H1 (cell line): ENCODE measurements at regions not wholly inside any gene's neighbourhood (a gene's known extent, or its start where the extent isn't known, plus 50 kb on each side); places are given as distances from the start of the nearest gene placed in this dataset.

Experiments used
- CTCF ChIA-PET: fragments of 300-600 bp; sonication (Branson Sonifier 250); formaldehyde crosslinking; loops from one replicate; lab custom pipeline; 2021; ENCODE audit not compliant: partially characterized antibody; lab: Charles Lee
- POLR2A ChIA-PET: fragments of 300-600 bp; sonication (Branson Sonifier 250); formaldehyde crosslinking; loops from one replicate; lab custom pipeline; 2021; ENCODE audit warnings: inconsistent platforms; ENCODE audit not compliant: partially characterized antibody; lab: Charles Lee
- DNase-seq, 2 experiments: peaks; one replicate each; pipeline versions ENCODE4 v3.0.0 to v3.0.0-alpha.2; 2010 to 2022; ENCODE audit warnings: low spot score in 2 of 2, low read depth in 1 of 2, mixed read lengths in 1 of 2
- FAIRE-seq: peaks from 2 replicates; lab custom pipeline; 2011; peaks lifted over from hg19 to GRCh38; lab: Jason Lieb, UNC
- H2AFZ ChIP-seq: 2 replicates; pipeline ENCODE4 v1.8.1; 2012; ENCODE audit warnings: low read length, inconsistent platforms
- H2AK5ac ChIP-seq: 2 replicates; pipeline ENCODE4 v1.6.1; 2013; ENCODE audit warnings: low read depth, low read length
- H2BK120ac ChIP-seq: replicated peaks from 2 replicates; pipeline ENCODE3; 2013; ENCODE audit warnings: low read depth, low read length, inconsistent platforms
- H2BK12ac ChIP-seq: 2 replicates; pipeline ENCODE4 v1.6.1; 2013; ENCODE audit warnings: low read depth, low read length
- H2BK15ac ChIP-seq: 2 replicates; pipeline ENCODE4 v1.6.1; 2013; ENCODE audit warnings: low read length
- H2BK20ac ChIP-seq: 2 replicates; pipeline ENCODE4 v1.6.1; 2013; ENCODE audit warnings: low read length
- H2BK5ac ChIP-seq: 2 replicates; pipeline ENCODE4 v1.6.1; 2013; ENCODE audit warnings: low read depth, low read length
- H3K14ac ChIP-seq: 2 replicates; pipeline ENCODE4 v1.6.1; 2013; ENCODE audit warnings: inconsistent platforms; ENCODE audit not compliant: insufficient read length
- H3K18ac ChIP-seq: 2 replicates; pipeline ENCODE4 v1.6.1; 2013; ENCODE audit warnings: low read length; ENCODE audit errors: extremely low read depth
- H3K23ac ChIP-seq: 2 replicates; pipeline ENCODE4 v1.6.1; 2013; ENCODE audit warnings: inconsistent platforms; ENCODE audit not compliant: insufficient read length
- H3K23me2 ChIP-seq: 2 replicates; pipeline ENCODE4 v1.6.1; 2013; ENCODE audit warnings: low read depth, low read length
- H3K27ac ChIP-seq: 2 replicates; pipeline ENCODE4 v1.6.1; 2011; ENCODE audit warnings: low read depth, low read length, inconsistent platforms
- H3K27me3 ChIP-seq, 4 experiments: replicated peaks in 1 of 4; 1 replicate in 1 of 4; 2 replicates in 3 of 4; pipeline versions ENCODE4 v1.6.1 to v1.8.1; 2011 to 2013; ENCODE audit warnings: low read length in 3 of 4, mild to moderate bottlenecking in 3 of 4, inconsistent platforms in 2 of 4, mixed read lengths in 2 of 4, moderate library complexity in 1 of 4; ENCODE audit not compliant: control insufficient read depth in 3 of 4, insufficient read depth in 3 of 4; ENCODE audit errors: extremely low read depth in 1 of 4
- H3K36me3 ChIP-seq, 4 experiments: 2 replicates each; pipeline versions ENCODE4 v1.6.1 to v1.8.1; 2011 to 2013; ENCODE audit warnings: mild to moderate bottlenecking in 4 of 4, low read length in 3 of 4, moderate library complexity in 2 of 4, control low read depth in 1 of 4, inconsistent platforms in 1 of 4; ENCODE audit not compliant: insufficient read depth in 4 of 4, control insufficient read depth in 2 of 4
- H3K4ac ChIP-seq: replicated peaks from 2 replicates; pipeline ENCODE3; 2013; ENCODE audit warnings: low read length, low read depth, mixed read lengths, inconsistent platforms; ENCODE audit not compliant: insufficient read length
- H3K4me1 ChIP-seq, 4 experiments: replicated peaks in 1 of 4; 1 replicate in 1 of 4; 2 replicates in 3 of 4; pipeline versions ENCODE4 v1.6.1 to v1.8.1; 2011 to 2013; ENCODE audit warnings: low read length in 3 of 4, inconsistent platforms in 2 of 4, mixed read lengths in 1 of 4; ENCODE audit not compliant: insufficient read depth in 4 of 4, control insufficient read depth in 3 of 4
- H3K4me2 ChIP-seq, 2 experiments: 2 replicates each; pipeline versions ENCODE4 v1.6.1 to v1.8.1; 2011 to 2013; ENCODE audit warnings: low read depth in 2 of 2, low read length in 2 of 2, control low read depth in 1 of 2, inconsistent platforms in 1 of 2, mild to moderate bottlenecking in 1 of 2; ENCODE audit not compliant: insufficient read depth in 1 of 2
- H3K4me3 ChIP-seq, 4 experiments: fragments of 200-600, 300-600 bp in 1 of 4; sonication (generic), shearing (Covaris generic), sonication (Bioruptor Twin) in 1 of 4; 2 replicates each; pipeline versions ENCODE4 v1.5.1 to v1.8.1; 2011 to 2016; ENCODE audit warnings: low read length in 4 of 4, low read depth in 3 of 4, control low read depth in 2 of 4, inconsistent platforms in 2 of 4, mild to moderate bottlenecking in 2 of 4, mixed read lengths in 1 of 4, moderate library complexity in 1 of 4; ENCODE audit not compliant: insufficient read depth in 2 of 4; ENCODE audit errors: extremely low read depth in 1 of 4
- H3K56ac ChIP-seq: replicated peaks from 2 replicates; pipeline ENCODE3; 2013; ENCODE audit warnings: low read depth, mild to moderate bottlenecking, mixed read lengths, low read length, inconsistent platforms; ENCODE audit not compliant: insufficient read length
- H3K79me1 ChIP-seq: 2 replicates; pipeline ENCODE4 v1.6.1; 2013; ENCODE audit warnings: low read depth, low read length, control low read depth
- H3K79me2 ChIP-seq, 2 experiments: 2 replicates each; pipeline versions ENCODE4 v1.6.1 to v1.8.1; 2012 to 2013; ENCODE audit warnings: low read length in 2 of 2, mild to moderate bottlenecking in 2 of 2, inconsistent platforms in 1 of 2; ENCODE audit not compliant: insufficient read depth in 2 of 2, control insufficient read depth in 1 of 2
- H3K9ac ChIP-seq, 4 experiments: replicated peaks in 1 of 4; 1 replicate in 1 of 4; 2 replicates in 3 of 4; pipeline versions ENCODE4 v1.6.1 to v1.8.1; 2011 to 2013; ENCODE audit warnings: low read depth in 3 of 4, low read length in 3 of 4, control low read depth in 2 of 4, mild to moderate bottlenecking in 2 of 4, moderate library complexity in 2 of 4, inconsistent platforms in 1 of 4; ENCODE audit errors: extremely low read depth in 1 of 4
- H3K9me3 ChIP-seq, 2 experiments: 2 replicates each; pipeline versions ENCODE4 v1.6.1 to v1.8.1; 2012 to 2013; ENCODE audit warnings: mild to moderate bottlenecking in 2 of 2, moderate library complexity in 2 of 2, control low read depth in 1 of 2, inconsistent platforms in 1 of 2, low read depth in 1 of 2, low read length in 1 of 2, mixed read lengths in 1 of 2; ENCODE audit not compliant: insufficient read depth in 2 of 2
- H4K20me1 ChIP-seq, 2 experiments: replicated peaks in 1 of 2; 2 replicates each; pipeline versions ENCODE3 to v1.8.1; 2011 to 2013; ENCODE audit warnings: inconsistent platforms in 2 of 2, low read length in 2 of 2, mild to moderate bottlenecking in 1 of 2; ENCODE audit not compliant: insufficient read depth in 2 of 2, control insufficient read depth in 1 of 2
- H4K5ac ChIP-seq: 2 replicates; pipeline ENCODE4 v1.6.1; 2013; ENCODE audit warnings: low read length, low read depth, mixed read lengths, inconsistent platforms; ENCODE audit not compliant: insufficient read length
- H4K8ac ChIP-seq: 2 replicates; pipeline ENCODE4 v1.8.0; 2013; ENCODE audit warnings: mild to moderate bottlenecking, moderate library complexity, low read length, inconsistent platforms; ENCODE audit not compliant: insufficient read depth; ENCODE audit errors: extremely low read depth
- H4K91ac ChIP-seq: replicated peaks from 2 replicates; pipeline ENCODE3; 2013; ENCODE audit warnings: low read length, mixed read lengths, inconsistent platforms; ENCODE audit not compliant: insufficient read length
- BCL11A ChIP-seq, 2 experiments: IDR thresholded peaks; one replicate each; pipeline ENCODE4 v1.6.1; 2011; ENCODE audit warnings: low read depth in 2 of 2, low read length in 2 of 2, mild to moderate bottlenecking in 2 of 2
- CHD2 ChIP-seq: IDR thresholded peaks from 2 replicates; pipeline ENCODE4 v1.6.1; 2012; ENCODE audit warnings: low read length, improper control_type of control experiment
- CTBP2 ChIP-seq: IDR thresholded peaks from 2 replicates; pipeline ENCODE4 v1.7.0; 2011; ENCODE audit warnings: borderline replicate concordance, mild to moderate bottlenecking, moderate library complexity, mixed read lengths, low read length; ENCODE audit not compliant: insufficient read depth, insufficient read length
- EZH2 ChIP-seq: fragments of 200-600 bp; sonication (generic); IDR thresholded peaks from 2 replicates; pipeline ENCODE4 v1.7.1; 2012; ENCODE audit warnings: low read depth, mild to moderate bottlenecking, moderate library complexity, low read length, inconsistent platforms; ENCODE audit not compliant: severe bottlenecking
- KDM4A ChIP-seq: IDR thresholded peaks from one replicate; pipeline ENCODE4 v1.7.1; 2012; ENCODE audit warnings: low read depth, mild to moderate bottlenecking, moderate library complexity, low read length, inconsistent platforms; ENCODE audit not compliant: severe bottlenecking
- RFX5 ChIP-seq: IDR thresholded peaks from 2 replicates; pipeline ENCODE4 v1.6.1; 2011; ENCODE audit warnings: low read depth, low read length, improper control_type of control experiment, borderline replicate concordance
- RXRA ChIP-seq: IDR thresholded peaks from 2 replicates; pipeline ENCODE4 v1.6.1; 2011; ENCODE audit warnings: low read depth, mild to moderate bottlenecking, low read length, moderate library complexity; ENCODE audit not compliant: insufficient read depth
- SIN3A ChIP-seq, 2 experiments: IDR thresholded peaks in 1 of 2; conservative IDR thresholded peaks in 1 of 2; 2 replicates each; pipeline ENCODE4 v1.6.1; 2011 to 2012; ENCODE audit warnings: low read length in 2 of 2, improper control_type of control experiment in 1 of 2, low read depth in 1 of 2, mild to moderate bottlenecking in 1 of 2
- TCF12 ChIP-seq: IDR thresholded peaks from 2 replicates; pipeline ENCODE4 v1.6.1; 2011; ENCODE audit warnings: low read depth, mild to moderate bottlenecking, low read length
- WGBS, 2 experiments: shearing (Covaris generic) in 1 of 2; methylation state at CpG; one replicate each; pipeline versions ENCODE4 v1.1.6 to v1.1.7; 2013 to 2015; ENCODE audit warnings: low lambda C conversion rate in 2 of 2, mixed read lengths in 2 of 2, inconsistent platforms in 1 of 2, low coverage in 1 of 2, missing lambda C conversion rate in 1 of 2; ENCODE audit not compliant: insufficient replicate concordance in 2 of 2, insufficient coverage in 1 of 2, insufficient read length in 1 of 2; ENCODE audit errors: extremely low coverage in 1 of 2, missing lambda C conversion rate in 1 of 2; 5-methylcytosine and 5-hydroxymethylcytosine counted together

DNA sequence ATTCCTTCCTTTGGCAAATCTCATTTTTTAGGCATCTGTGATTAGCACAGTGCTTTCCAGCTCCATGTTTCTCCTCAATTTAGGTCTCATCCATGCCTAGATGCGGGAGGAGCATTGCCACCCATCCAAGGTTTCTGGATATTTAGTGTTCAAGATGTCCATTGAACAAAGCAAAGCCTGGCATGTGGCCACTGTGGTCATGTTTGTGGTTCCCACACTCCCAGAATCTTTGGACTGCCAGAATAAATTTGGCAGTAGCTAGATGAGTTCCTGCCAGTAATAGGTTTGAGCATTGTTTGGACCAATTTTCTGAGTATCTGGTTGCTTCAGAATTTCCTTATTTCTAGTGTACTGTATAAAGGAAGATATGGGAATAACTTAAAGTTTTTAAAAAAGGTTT is 1124.1 kb downstream of the ADGRL3 start:
- ChIA-PET POLR2A (no interaction called here), CTCF (no interaction called here)
- 88% methylated on average over 1 of the region's 1 CpG; no CpG with 5 or more reads in 1 of the 2 experiments for WGBS, 2 experiments
- Histone ChIP-seq H3K18ac (no peak overlapping the region), H2AK5ac (no peak overlapping the region), H3K4me1 (no peaks in the 10 kb centered on the region), H3K4me3 (no peak overlapping the region), H3K79me1 (no peaks in the 10 kb centered on the region), H3K9ac (no peak overlapping the region), H4K91ac (no peak overlapping the region), H2AFZ (no peak overlapping the region), H2BK120ac (no peak overlapping the region), H3K36me3 (no peaks in the 10 kb centered on the region), H3K23ac (no peak overlapping the region), H4K20me1 (no peaks in the 10 kb centered on the region), H2BK12ac (no peak overlapping the region), H3K27ac (no peak overlapping the region), H2BK5ac (no peak overlapping the region), H3K4ac (no peak overlapping the region), H2BK20ac (no peak overlapping the region), H3K4me2 (no peak overlapping the region), H2BK15ac (no peak overlapping the region), H4K8ac (no peak overlapping the region), H3K9me3 (no peaks in the 10 kb centered on the region), H4K5ac (no peak overlapping the region), H3K23me2 (no peaks in the 10 kb centered on the region), H3K14ac (no peak overlapping the region), H3K79me2 (no peaks in the 10 kb centered on the region), H3K56ac (no peak overlapping the region), H3K27me3 (no peaks in the 10 kb centered on the region)
- no peak for FAIRE-seq
- no peak for TF ChIP-seq CHD2
- TF ChIP-seq RFX5 = no peak
- no peak for TF ChIP-seq SIN3A (conservative IDR thresholded peaks at IDR 0.05 in 1 of 2, IDR thresholded peaks at IDR 0.05 in 1 of 2; ENCODE audit: low read depth in 1 of 2, low read length in 2 of 2)
- no peak for TF ChIP-seq EZH2
- no peak for TF ChIP-seq KDM4A
- no peak for TF ChIP-seq TCF12
- no peak for TF ChIP-seq RXRA
- TF ChIP-seq CTBP2 = no peak
- no peak for TF ChIP-seq BCL11A (IDR thresholded peaks at IDR 0.05; ENCODE audit: low read depth in 2 of 2, low read length in 2 of 2)
- no peak for DNase-seq
